MCF 10A (cell line): ENCODE measurements at regions not wholly inside any gene's neighbourhood (a gene's known extent, or its start where the extent isn't known, plus 50 kb on each side); places are given as distances from the start of the nearest gene placed in this dataset.

Experiments
- BruUV-seq: library from RNA; stranded (reverse); fragments of 400-500 nt; replicated peaks from 2 replicates; lab custom pipeline; 2021; lab: Mats Ljungman, UMichigan
- CTCF ChIA-PET: fragments of 300-600 bp; sonication (Branson Sonifier 250); formaldehyde crosslinking; extraction: SDS; loops from one replicate; lab custom pipeline; 2021; ENCODE audit warnings: antibody characterized with exemption, inconsistent platforms; lab: Yijun Ruan, JAX
- POLR2A ChIA-PET: fragments of 300-600, 350-650 bp; sonication (Branson Sonifier 250); formaldehyde crosslinking; extraction: SDS; loops from one replicate; lab custom pipeline; 2020; ENCODE audit warnings: antibody characterized with exemption, inconsistent platforms; lab: Yijun Ruan, JAX
- DNase-seq: peaks from one replicate; pipeline ENCODE4 v3.0.0-alpha.2; 2018; ENCODE audit not compliant: unreplicated experiment
- H3K27ac Mint-ChIP-seq: one replicate; pipeline ENCODE4 v1.8.0; 2022; ENCODE audit warnings: mild to moderate bottlenecking, low read depth, mixed read lengths; ENCODE audit not compliant: unreplicated experiment
- H3K27me3 Mint-ChIP-seq: one replicate; pipeline ENCODE4 v1.8.0; 2022; ENCODE audit warnings: mixed read lengths; ENCODE audit not compliant: insufficient read depth, unreplicated experiment
- H3K36me3 Mint-ChIP-seq: one replicate; pipeline ENCODE4 v1.8.0; 2022; ENCODE audit warnings: mild to moderate bottlenecking, moderate library complexity, mixed read lengths; ENCODE audit not compliant: insufficient read depth, unreplicated experiment
- H3K4me1 Mint-ChIP-seq: one replicate; pipeline ENCODE4 v1.8.0; 2022; ENCODE audit warnings: mixed read lengths; ENCODE audit not compliant: insufficient read depth, unreplicated experiment
- H3K4me3 Mint-ChIP-seq: one replicate; pipeline ENCODE4 v1.8.0; 2022; ENCODE audit warnings: mild to moderate bottlenecking, moderate library complexity, mixed read lengths; ENCODE audit not compliant: unreplicated experiment
- H3K9me3 Mint-ChIP-seq: one replicate; pipeline ENCODE4 v1.8.0; 2022; ENCODE audit warnings: mixed read lengths; ENCODE audit not compliant: unreplicated experiment
- CTCF ChIP-seq: fragments of 200-600 bp; IDR thresholded peaks from one replicate; pipeline ENCODE4 v1.8.0; 2022; ENCODE audit warnings: antibody characterized with exemption, mild to moderate bottlenecking; ENCODE audit not compliant: unreplicated experiment
- intact Hi-C: fragments of 100-400 bp; cut with micrococcal nuclease; formaldehyde crosslinking; loops from 2 replicates; pipeline ENCODE4 v1.14.1; 2022

- Mint-ChIP-seq H3K4me3 (no peak overlapping the region), H3K9me3 (no peaks in the 10 kb centered on the region), H3K36me3 (no peaks in the 10 kb centered on the region), H3K4me1 (no peaks in the 10 kb centered on the region), H3K27ac (no peak overlapping the region), H3K27me3 (no peaks in the 10 kb centered on the region)
- no TSS peak for BruUV-seq
- no peak for TF ChIP-seq CTCF
- intact Hi-C loops: loop anchor here (5.0 kb wide), 1 partner anchor 373 kb away; no protein-coding TSS in a partner anchor
- ChIA-PET CTCF (no interaction called here), POLR2A (no interaction called here)
- DNase-seq: no peak
Measured at GRCh38 chr5:123269851-123270250, 153.4 kb downstream of the CEP120 start.

GRCh38 chr5:123269436-123269835 is 153.8 kb downstream of the CEP120 start:
- ChIA-PET CTCF (no interaction called here), POLR2A (no interaction called here)
- no peaks in the 10 kb centered on the region for H3K36me3 Mint-ChIP-seq
- BruUV-seq: no TSS peak
- no peaks in the 10 kb centered on the region for H3K27me3 Mint-ChIP-seq
- H3K9me3 Mint-ChIP-seq: no peaks in the 10 kb centered on the region
- H3K4me3 Mint-ChIP-seq: no peak overlapping the region
- no peak for DNase-seq
- H3K4me1 Mint-ChIP-seq: no peaks in the 10 kb centered on the region
- no peak for TF ChIP-seq CTCF
- H3K27ac Mint-ChIP-seq: no peak overlapping the region
- intact Hi-C loops: no loop called here

GRCh38 chr5:123266365-123266764 is 156.8 kb downstream of the CEP120 start:
- BruUV-seq: no TSS peak
- TF ChIP-seq CTCF: no peak
- intact Hi-C loops: no loop called here
- H3K4me1 Mint-ChIP-seq: peaks cover 6% of the 10 kb centered on the region
- CTCF ChIA-PET: no interaction called here
- no peak for DNase-seq
- H3K4me3 Mint-ChIP-seq: no peak overlapping the region
- no peak overlapping the region for H3K27ac Mint-ChIP-seq
- no peaks in the 10 kb centered on the region for H3K36me3 Mint-ChIP-seq
- POLR2A ChIA-PET: no interaction called here
- H3K27me3 Mint-ChIP-seq: no peaks in the 10 kb centered on the region
- no peaks in the 10 kb centered on the region for H3K9me3 Mint-ChIP-seq

GRCh38 chr5:123265551-123265950 is 157.7 kb downstream of the CEP120 start:
- H3K36me3 Mint-ChIP-seq: no peaks in the 10 kb centered on the region
- no peaks in the 10 kb centered on the region for H3K27me3 Mint-ChIP-seq
- no peak for TF ChIP-seq CTCF
- intact Hi-C loops: no loop called here
- H3K9me3 Mint-ChIP-seq: no peaks in the 10 kb centered on the region
- no TSS peak for BruUV-seq
- H3K4me3 Mint-ChIP-seq: no peak overlapping the region
- no peak overlapping the region for H3K27ac Mint-ChIP-seq
- peaks cover 6% of the 10 kb centered on the region for H3K4me1 Mint-ChIP-seq
- ChIA-PET POLR2A (interaction anchor here (0.6 kb wide), 1 partner anchor 191 kb away, joined by 3 read pairs; no protein-coding TSS in a partner anchor), CTCF (no interaction called here)
- DNase-seq: peak; percentile 28
